ENCODE measurements at regions not wholly inside any gene's neighbourhood (a gene's known extent, or its start where the extent isn't known, plus 50 kb on each side); places are given as distances from the start of the nearest gene placed in this dataset.

DNA sequence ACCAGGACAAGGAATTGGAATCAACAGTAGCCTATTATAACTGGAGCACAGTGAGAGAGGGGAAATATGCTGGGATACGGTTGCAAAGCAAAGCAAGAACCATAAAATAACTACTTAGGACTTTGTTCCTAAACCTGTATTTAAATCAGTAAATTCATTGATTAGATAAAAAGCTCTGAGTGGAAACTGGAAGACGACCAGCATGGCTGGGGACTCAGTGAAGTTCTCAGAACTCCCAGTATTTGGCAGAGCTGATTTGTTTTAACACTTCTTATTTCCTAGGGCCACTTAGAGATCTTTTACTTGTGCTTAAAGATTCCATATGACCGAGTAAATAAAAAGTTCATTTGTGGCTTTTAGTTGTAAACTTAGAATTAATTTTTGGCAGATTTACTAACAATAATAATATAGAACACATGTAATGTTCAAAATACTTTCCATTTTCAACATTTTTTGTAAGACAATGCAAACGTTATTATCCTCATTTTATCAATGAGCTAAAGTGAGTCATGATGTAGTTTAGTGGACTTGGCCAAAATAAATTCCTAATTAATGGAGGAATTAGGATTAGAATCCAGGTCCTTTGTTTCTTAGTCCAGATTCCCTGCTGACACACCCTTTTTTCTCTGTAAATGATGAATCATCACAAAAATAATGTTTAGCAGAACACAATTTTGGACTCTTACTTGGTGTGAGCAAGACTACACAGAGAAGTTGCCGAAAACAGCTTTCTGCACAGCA is 392.9 kb downstream of the GJA1 start:
- Histone ChIP-seq H4K8ac (replicated peaks; ENCODE audit: insufficient read length, low read depth, low read length) (no peak overlapping the region), H3K4ac (ENCODE audit: low read depth, low read length) (no peak overlapping the region), H3K56ac (ENCODE audit: insufficient read length, low read depth, low read length) (no peak overlapping the region), H3K14ac (ENCODE audit: insufficient read depth, low read length) (no peak overlapping the region), H2BK120ac (ENCODE audit: low read depth, low read length, poor library complexity, severe bottlenecking) (no peak overlapping the region), H3K9ac (ENCODE audit: extremely low read depth, insufficient read length, low read length) (no peak overlapping the region), H4K20me1 (ENCODE audit: control insufficient read depth, insufficient read depth, insufficient read length) (no peaks in the 10 kb centered on the region), H3K79me2 (ENCODE audit: insufficient read depth, low read length) (no peaks in the 10 kb centered on the region), H3K23ac (ENCODE audit: insufficient read length, low read depth, low read length) (no peak overlapping the region), H3K27ac (ENCODE audit: insufficient read length, low read depth, low read length) (no peak overlapping the region), H2BK15ac (ENCODE audit: low read depth, low read length) (no peak overlapping the region), H3K9me3 (ENCODE audit: control insufficient read depth, low read depth, low read length) (no peaks in the 10 kb centered on the region), H2BK5ac (ENCODE audit: insufficient read length, low read length) (no peak overlapping the region), H3K79me1 (ENCODE audit: insufficient read depth, low read depth, low read length, poor library complexity, severe bottlenecking) (no peaks in the 10 kb centered on the region), H2BK12ac (ENCODE audit: insufficient read length, low read depth, low read length) (no peak overlapping the region), H3K4me1 (ENCODE audit: insufficient read depth, low read length) (no peaks in the 10 kb centered on the region), H3K23me2 (ENCODE audit: insufficient read length, low read depth, low read length, poor library complexity, severe bottlenecking) (no peaks in the 10 kb centered on the region), H4K91ac (ENCODE audit: insufficient read length, low read depth, low read length) (no peak overlapping the region), H3K4me2 (ENCODE audit: insufficient read depth, insufficient read length, low read length) (no peak overlapping the region), H2AK5ac (ENCODE audit: insufficient read length, low read length) (no peak overlapping the region), H4K5ac (ENCODE audit: insufficient read length, low read depth, low read length) (no peak overlapping the region), H3T11ph (ENCODE audit: low read length) (no peak overlapping the region), H3K27me3 (ENCODE audit: insufficient read depth, low read length) (no peaks in the 10 kb centered on the region), H2AFZ (ENCODE audit: low read length) (no peak overlapping the region), H3K18ac (ENCODE audit: insufficient read length, low read depth, low read length) (no peak overlapping the region), H2BK20ac (ENCODE audit: low read depth, low read length, poor library complexity, severe bottlenecking) (no peak overlapping the region)
- Mint-ChIP-seq H3K27me3 (ENCODE audit: low read depth) (no peaks in the 10 kb centered on the region), H3K9me3 (no peaks in the 10 kb centered on the region), H3K27ac (peak overlapping the region in 2 of 3 experiments; percentile 5 to 11; a peak in 4 of 7 replicates), H3K36me3 (ENCODE audit: insufficient read depth in 1 of 3, low read depth in 3 of 3) (no peaks in the 10 kb centered on the region), H3K4me1 (peaks cover 23 to 24% of the 10 kb centered on the region in 2 experiments), H3K4me3 (no peak overlapping the region)
- no CpG with 5 or more reads among the region's 5 CpGs for WGBS (ENCODE audit: extremely low coverage, insufficient read length, low lambda C conversion rate)
- TF ChIP-seq CTCF (conservative IDR thresholded peaks at IDR 0.05), result no peak
- DNase-seq, result no peak

Data from H9 (cell line).